ENCODE measurements at regions not wholly inside any gene's neighbourhood (a gene's known extent, or its start where the extent isn't known, plus 50 kb on each side); places are given as distances from the start of the nearest gene placed in this dataset.

DNA sequence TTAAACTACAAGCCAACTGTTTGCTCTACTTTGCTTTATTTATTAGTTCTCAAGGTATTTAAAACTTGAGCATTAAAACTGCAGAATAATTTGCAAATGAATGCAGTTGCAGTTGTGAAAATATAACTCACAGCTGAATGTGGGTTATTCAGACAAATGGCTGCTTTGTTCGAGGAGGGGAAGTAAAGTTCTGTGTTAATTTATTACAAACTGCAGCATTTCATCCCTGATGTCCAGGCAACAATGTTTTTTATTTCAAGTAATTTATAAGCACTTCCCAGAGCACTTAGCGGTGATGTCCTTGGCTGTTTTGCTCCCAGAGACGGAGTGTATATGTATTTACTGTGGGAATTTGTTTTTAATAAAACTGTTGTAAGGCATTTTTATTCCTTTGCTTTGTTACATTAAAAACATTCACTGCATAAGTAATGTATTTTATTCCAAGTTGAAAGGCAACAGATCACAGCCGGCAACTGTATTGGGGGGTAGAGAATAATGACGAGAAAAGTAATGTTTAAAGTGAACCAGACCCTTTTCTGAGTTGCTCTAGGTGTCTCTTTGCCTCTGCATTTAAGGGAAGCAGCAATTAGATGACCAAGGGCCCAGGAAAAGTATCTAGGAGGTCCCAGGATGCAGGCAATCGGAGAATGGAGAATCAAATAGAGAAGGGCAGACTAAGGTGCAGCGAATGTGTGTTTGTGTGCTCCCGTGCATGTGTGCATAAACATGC lies 291.2 kb upstream of the SALL1 start:
- TF ChIP-seq, protein P1, sequence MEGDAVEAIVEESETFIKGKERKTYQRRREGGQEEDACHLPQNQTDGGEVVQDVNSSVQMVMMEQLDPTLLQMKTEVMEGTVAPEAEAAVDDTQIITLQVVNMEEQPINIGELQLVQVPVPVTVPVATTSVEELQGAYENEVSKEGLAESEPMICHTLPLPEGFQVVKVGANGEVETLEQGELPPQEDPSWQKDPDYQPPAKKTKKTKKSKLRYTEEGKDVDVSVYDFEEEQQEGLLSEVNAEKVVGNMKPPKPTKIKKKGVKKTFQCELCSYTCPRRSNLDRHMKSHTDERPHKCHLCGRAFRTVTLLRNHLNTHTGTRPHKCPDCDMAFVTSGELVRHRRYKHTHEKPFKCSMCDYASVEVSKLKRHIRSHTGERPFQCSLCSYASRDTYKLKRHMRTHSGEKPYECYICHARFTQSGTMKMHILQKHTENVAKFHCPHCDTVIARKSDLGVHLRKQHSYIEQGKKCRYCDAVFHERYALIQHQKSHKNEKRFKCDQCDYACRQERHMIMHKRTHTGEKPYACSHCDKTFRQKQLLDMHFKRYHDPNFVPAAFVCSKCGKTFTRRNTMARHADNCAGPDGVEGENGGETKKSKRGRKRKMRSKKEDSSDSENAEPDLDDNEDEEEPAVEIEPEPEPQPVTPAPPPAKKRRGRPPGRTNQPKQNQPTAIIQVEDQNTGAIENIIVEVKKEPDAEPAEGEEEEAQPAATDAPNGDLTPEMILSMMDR (IDR thresholded peaks at IDR 0.05; ENCODE audit: extremely low read depth in 1 of 2, insufficient read depth in 1 of 2, low read depth in 1 of 2, low read length in 2 of 2): no peak
- no peak for TF ChIP-seq POLR2A (IDR thresholded peaks at IDR 0.05; ENCODE audit: low read depth, low read length)
- no peak for TF ChIP-seq GATA2 (IDR thresholded peaks at IDR 0.05; ENCODE audit: insufficient read depth, insufficient read length, low read depth, low read length)
- TF ChIP-seq, protein P2, sequence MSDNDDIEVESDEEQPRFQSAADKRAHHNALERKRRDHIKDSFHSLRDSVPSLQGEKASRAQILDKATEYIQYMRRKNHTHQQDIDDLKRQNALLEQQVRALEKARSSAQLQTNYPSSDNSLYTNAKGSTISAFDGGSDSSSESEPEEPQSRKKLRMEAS (IDR thresholded peaks at IDR 0.05; ENCODE audit: insufficient read depth, insufficient read length): no peak
- TF ChIP-seq POLR2AphosphoS5 (IDR thresholded peaks at IDR 0.05; ENCODE audit: insufficient read depth, low read depth, low read length): no peak
- TF ChIP-seq EZH2 (IDR thresholded peaks at IDR 0.05; ENCODE audit: borderline replicate concordance, low read depth, low read length, severe bottlenecking): no peak
- no peak for TF ChIP-seq FOS (IDR thresholded peaks at IDR 0.05; ENCODE audit: borderline replicate concordance, insufficient read depth, low read length)
- TF ChIP-seq JUN (IDR thresholded peaks at IDR 0.05; ENCODE audit: borderline replicate concordance, insufficient read depth, insufficient read length, low read depth): no peak

Measured in endothelial cell of umbilical vein (primary cell).